Astrocyte of the spinal cord (primary cell): ENCODE measurements at regions not wholly inside any gene's neighbourhood (a gene's known extent, or its start where the extent isn't known, plus 50 kb on each side); places are given as distances from the start of the nearest gene placed in this dataset.

Experiments used
- DNase-seq: peaks from one replicate; pipeline ENCODE4 v3.0.0; 2011; ENCODE audit warnings: low read depth, low spot score
- H3K4me3 ChIP-seq: 2 replicates; pipeline ENCODE4 v1.5.1; 2011; ENCODE audit warnings: low read depth, mild to moderate bottlenecking, low read length, moderate library complexity
- in situ Hi-C: cut with HindIII; loops from 2 replicates; pipeline ENCODE4 v1.10.0; 2017; ENCODE audit warnings: low sequenced_read_pairs
- TF ChIP-seq, protein P1 (sequence below): IDR thresholded peaks from 2 replicates; pipeline ENCODE4 v1.5.1; 2012; ENCODE audit warnings: low read depth, mild to moderate bottlenecking, low read length, inconsistent platforms

- in situ Hi-C loops = no loop called here
- H3K4me3 ChIP-seq = no peak overlapping the region
- TF ChIP-seq, protein P1, sequence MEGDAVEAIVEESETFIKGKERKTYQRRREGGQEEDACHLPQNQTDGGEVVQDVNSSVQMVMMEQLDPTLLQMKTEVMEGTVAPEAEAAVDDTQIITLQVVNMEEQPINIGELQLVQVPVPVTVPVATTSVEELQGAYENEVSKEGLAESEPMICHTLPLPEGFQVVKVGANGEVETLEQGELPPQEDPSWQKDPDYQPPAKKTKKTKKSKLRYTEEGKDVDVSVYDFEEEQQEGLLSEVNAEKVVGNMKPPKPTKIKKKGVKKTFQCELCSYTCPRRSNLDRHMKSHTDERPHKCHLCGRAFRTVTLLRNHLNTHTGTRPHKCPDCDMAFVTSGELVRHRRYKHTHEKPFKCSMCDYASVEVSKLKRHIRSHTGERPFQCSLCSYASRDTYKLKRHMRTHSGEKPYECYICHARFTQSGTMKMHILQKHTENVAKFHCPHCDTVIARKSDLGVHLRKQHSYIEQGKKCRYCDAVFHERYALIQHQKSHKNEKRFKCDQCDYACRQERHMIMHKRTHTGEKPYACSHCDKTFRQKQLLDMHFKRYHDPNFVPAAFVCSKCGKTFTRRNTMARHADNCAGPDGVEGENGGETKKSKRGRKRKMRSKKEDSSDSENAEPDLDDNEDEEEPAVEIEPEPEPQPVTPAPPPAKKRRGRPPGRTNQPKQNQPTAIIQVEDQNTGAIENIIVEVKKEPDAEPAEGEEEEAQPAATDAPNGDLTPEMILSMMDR = no peak
- DNase-seq = no peak
Measured at GRCh38 chr2:222074674-222075073, 224.1 kb downstream of the PAX3 start.

GRCh38 chr2:222071911-222072310 is 226.9 kb downstream of the PAX3 start:
- TF ChIP-seq, protein P1 = no peak
- DNase-seq = no peak
- no peak overlapping the region for H3K4me3 ChIP-seq
- in situ Hi-C loops = no loop called here

DNA sequence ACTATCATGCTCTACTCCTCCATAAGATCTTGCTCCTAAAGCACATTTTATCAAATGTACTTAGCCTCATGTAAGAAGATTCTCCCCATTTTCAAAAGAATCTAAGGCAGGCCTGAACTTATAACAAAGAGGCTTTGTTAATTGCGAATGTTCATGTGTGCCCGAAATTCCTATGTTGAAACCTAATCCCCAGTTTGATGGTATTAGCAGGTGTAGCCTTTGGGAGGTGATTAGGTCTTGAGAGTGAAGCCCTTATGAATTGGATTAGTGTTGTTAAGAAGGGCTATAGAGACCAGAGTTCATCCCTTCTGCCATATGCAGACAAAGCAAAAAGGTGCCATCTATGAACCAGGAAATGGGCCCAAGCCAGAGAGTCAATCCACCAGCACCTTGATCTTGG is 234.5 kb downstream of the PAX3 start:
- no peak overlapping the region for H3K4me3 ChIP-seq
- in situ Hi-C loops = no loop called here
- TF ChIP-seq, protein P1 = no peak
- no peak for DNase-seq

GRCh38 chr2:222058819-222059445 is 239.9 kb downstream of the PAX3 start:
- in situ Hi-C loops = no loop called here
- H3K4me3 ChIP-seq = no peak overlapping the region
- TF ChIP-seq, protein P1 = no peak
- DNase-seq = peak; percentile 37

DNA sequence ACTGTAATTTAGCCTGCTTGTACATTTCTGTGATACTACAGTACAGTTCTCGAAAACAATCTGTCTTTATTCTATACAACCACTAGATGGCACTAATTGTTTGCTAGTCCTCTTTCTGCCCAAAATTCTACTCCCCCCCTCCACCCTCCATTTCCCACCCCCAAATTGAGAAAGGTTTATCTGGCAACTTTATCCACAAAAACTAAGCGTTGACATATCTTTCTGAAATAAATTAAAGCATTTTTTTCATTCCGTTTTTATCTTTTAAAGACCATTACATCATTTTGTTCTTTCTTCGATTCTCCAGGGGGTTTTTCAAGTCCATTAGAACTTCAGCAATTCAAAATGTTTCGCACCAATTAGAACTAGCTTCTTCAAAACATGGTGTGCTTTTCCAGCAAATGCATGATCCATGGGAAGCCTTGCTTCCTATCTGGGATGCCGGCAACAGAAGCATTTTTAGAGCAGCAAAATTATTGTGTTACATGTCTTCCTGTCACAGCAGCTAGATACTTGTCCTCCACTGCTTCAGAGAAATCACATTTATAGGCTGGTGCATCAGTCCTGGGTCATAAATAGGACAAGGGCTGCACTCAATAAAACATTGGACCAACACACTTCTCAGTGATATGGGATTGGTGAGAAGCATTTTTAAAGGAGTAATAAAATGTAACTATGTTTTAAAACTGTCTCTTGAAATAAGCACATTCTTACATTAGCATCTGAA is 241.3 kb downstream of the PAX3 start:
- peak; percentile 21 for DNase-seq
- in situ Hi-C loops = no loop called here
- TF ChIP-seq, protein P1 = peak; percentile 52
- H3K4me3 ChIP-seq = no peak overlapping the region

- no peak for DNase-seq
- TF ChIP-seq, protein P1 = no peak
Measured at GRCh38 chr2:222055328-222055727, 243.5 kb downstream of the PAX3 start.

More at GRCh38 chr2:222055328-222055727, 243.5 kb downstream of the PAX3 start:
- no peak overlapping the region for H3K4me3 ChIP-seq
- in situ Hi-C loops = no loop called here
